ENCODE measurements at regions not wholly inside any gene's neighbourhood (a gene's known extent, or its start where the extent isn't known, plus 50 kb on each side); places are given as distances from the start of the nearest gene placed in this dataset.
"Not testable (repeated sequence)": the region's sequence is repeated elsewhere in the genome, so short reads cannot be mapped to it uniquely, and the experiment has no call there.

GRCh38 chr7:52344015-52344414 lies 691.4 kb upstream of the POM121L12 start:
- DNase-seq: no peak

- DNase-seq: no peak
Observed at GRCh38 chr7:52340067-52340466, 695.4 kb upstream of the POM121L12 start.

GRCh38 chr7:52328328-52328727 lies 707.1 kb upstream of the POM121L12 start:
- DNase-seq: not testable (repeated sequence)

- DNase-seq: no peak
Observed at GRCh38 chr7:52325237-52325636, 710.2 kb upstream of the POM121L12 start.

- no peak for DNase-seq
Observed at GRCh38 chr7:52323202-52323746, 712.2 kb upstream of the POM121L12 start.

GRCh38 chr7:52320610-52321009 lies 714.8 kb upstream of the POM121L12 start:
- DNase-seq: no peak

- no peak for DNase-seq
Observed at GRCh38 chr7:52317921-52318320, 717.5 kb upstream of the POM121L12 start.

GRCh38 chr7:52311886-52312285 lies 723.5 kb upstream of the POM121L12 start:
- no peak for DNase-seq

GRCh38 chr7:52309631-52310030 lies 725.8 kb upstream of the POM121L12 start:
- DNase-seq: no peak

- no peak for DNase-seq
Observed at GRCh38 chr7:52302765-52303520, 732.5 kb upstream of the POM121L12 start.

GRCh38 chr7:52297128-52297527 lies 738.3 kb upstream of the POM121L12 start:
- DNase-seq: no peak

GRCh38 chr7:52294942-52295341 lies 740.5 kb upstream of the POM121L12 start:
- no peak for DNase-seq

- no peak for DNase-seq
Observed at GRCh38 chr7:52289247-52289646, 746.2 kb upstream of the POM121L12 start.

- DNase-seq: no peak
Observed at GRCh38 chr7:52287698-52288097, 747.7 kb upstream of the POM121L12 start.

- DNase-seq: no peak
Observed at GRCh38 chr7:52285689-52286088, 749.7 kb upstream of the POM121L12 start.

- DNase-seq: no peak
Observed at GRCh38 chr7:52283335-52283734, 752.1 kb upstream of the POM121L12 start.

GRCh38 chr7:52273685-52274610 lies 761.5 kb upstream of the POM121L12 start:
- no peak for DNase-seq

- DNase-seq: no peak
Observed at GRCh38 chr7:52271703-52272102, 763.7 kb upstream of the POM121L12 start.

GRCh38 chr7:52270301-52270700 lies 765.1 kb upstream of the POM121L12 start:
- no peak for DNase-seq

- no peak for DNase-seq
Observed at GRCh38 chr7:52269669-52270068, 765.8 kb upstream of the POM121L12 start.

GRCh38 chr7:52261057-52261456 lies 774.4 kb upstream of the POM121L12 start:
- no peak for DNase-seq

GRCh38 chr7:52260046-52260665 lies 775.3 kb upstream of the POM121L12 start:
- DNase-seq: no peak

- DNase-seq: no peak
Observed at GRCh38 chr7:52257890-52258289, 777.5 kb upstream of the POM121L12 start.

All from hindlimb muscle (tissue), 1 donor.